ENCODE measurements at regions not wholly inside any gene's neighbourhood (a gene's known extent, or its start where the extent isn't known, plus 50 kb on each side); places are given as distances from the start of the nearest gene placed in this dataset.

DNA sequence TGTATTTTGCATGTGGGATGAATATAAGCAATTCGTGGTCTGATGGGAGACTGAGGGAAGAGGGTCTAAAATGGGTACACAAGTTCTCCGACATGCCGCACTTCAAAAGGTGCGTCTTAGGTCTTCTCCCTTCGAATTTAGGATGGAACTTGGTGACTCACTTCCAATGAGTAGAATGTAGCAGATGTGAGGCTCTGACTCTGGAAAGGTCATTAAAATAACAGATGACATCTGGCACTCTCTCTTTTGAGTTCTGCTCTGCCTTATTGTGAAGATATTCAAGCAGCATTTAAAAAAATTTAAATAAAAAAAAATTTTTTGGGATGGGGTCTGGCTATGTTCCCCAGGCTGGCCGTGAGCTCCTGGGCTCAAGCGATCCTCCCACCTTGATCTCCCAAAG lies 92.7 kb downstream of the TMEM100 start:
- no peak overlapping the region for H3K4me3 ChIP-seq (ENCODE audit: low read length)
- CTCF ChIA-PET = no interaction called here
- no peaks in the 10 kb centered on the region for H3K36me3 ChIP-seq (ENCODE audit: insufficient read depth, low read length)
- intact Hi-C loops (cut with DNase I, micrococcal nuclease) = loop anchor here in 1 of 2 experiments (10.0 kb wide), 2 partner anchors 55 kb away; no protein-coding TSS in a partner anchor
- Mint-ChIP-seq H3K27ac (no peak overlapping the region), H3K9me3 (no peaks in the 10 kb centered on the region), H3K36me3 (ENCODE audit: low read depth) (no peaks in the 10 kb centered on the region), H3K4me1 (ENCODE audit: low read depth) (no peaks in the 10 kb centered on the region), H3K4me3 (no peak overlapping the region), H3K27me3 (peaks cover 7% of the 10 kb centered on the region)
- TF ChIP-seq, protein P1, sequence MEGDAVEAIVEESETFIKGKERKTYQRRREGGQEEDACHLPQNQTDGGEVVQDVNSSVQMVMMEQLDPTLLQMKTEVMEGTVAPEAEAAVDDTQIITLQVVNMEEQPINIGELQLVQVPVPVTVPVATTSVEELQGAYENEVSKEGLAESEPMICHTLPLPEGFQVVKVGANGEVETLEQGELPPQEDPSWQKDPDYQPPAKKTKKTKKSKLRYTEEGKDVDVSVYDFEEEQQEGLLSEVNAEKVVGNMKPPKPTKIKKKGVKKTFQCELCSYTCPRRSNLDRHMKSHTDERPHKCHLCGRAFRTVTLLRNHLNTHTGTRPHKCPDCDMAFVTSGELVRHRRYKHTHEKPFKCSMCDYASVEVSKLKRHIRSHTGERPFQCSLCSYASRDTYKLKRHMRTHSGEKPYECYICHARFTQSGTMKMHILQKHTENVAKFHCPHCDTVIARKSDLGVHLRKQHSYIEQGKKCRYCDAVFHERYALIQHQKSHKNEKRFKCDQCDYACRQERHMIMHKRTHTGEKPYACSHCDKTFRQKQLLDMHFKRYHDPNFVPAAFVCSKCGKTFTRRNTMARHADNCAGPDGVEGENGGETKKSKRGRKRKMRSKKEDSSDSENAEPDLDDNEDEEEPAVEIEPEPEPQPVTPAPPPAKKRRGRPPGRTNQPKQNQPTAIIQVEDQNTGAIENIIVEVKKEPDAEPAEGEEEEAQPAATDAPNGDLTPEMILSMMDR (IDR thresholded peaks at IDR 0.05) = no peak
- ATAC-seq (ENCODE audit: poor library complexity) = no peak
- no peaks in the 10 kb centered on the region for H3K4me1 ChIP-seq (ENCODE audit: insufficient read depth, low read length)
- H3K27me3 ChIP-seq (ENCODE audit: control insufficient read depth in 1 of 2, insufficient read depth in 2 of 2, low read length in 2 of 2) = no peaks in the 10 kb centered on the region
- H3K27ac ChIP-seq (ENCODE audit: low read depth in 1 of 2, low read length in 2 of 2) = no peak overlapping the region
- POLR2A ChIA-PET = no interaction called here
- H3K9me3 ChIP-seq (ENCODE audit: control insufficient read depth in 1 of 2, insufficient read depth in 1 of 2, low read length in 2 of 2) = no peaks in the 10 kb centered on the region
- DNase-seq = no peak

DNA sequence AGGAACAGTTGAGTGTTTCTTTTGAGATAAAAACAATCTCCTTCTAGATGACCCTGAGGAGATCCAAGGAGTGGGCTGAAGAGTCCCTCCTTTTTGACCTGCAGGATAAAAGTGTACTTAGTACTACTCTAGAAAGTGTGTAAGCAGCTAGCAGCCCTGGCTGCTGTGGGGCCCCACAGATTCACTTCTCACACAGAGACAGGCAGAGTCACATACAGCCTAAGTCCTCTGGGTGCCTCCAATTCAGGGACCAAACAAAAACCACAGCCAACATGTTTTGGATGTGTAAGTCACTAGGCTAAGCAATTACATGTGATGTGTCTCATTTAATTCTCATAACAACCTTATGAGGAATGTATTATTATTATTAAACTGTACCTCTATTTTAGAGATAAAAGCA lies 97.1 kb downstream of the TMEM100 start:
- H3K36me3 ChIP-seq (ENCODE audit: insufficient read depth, low read length) = no peaks in the 10 kb centered on the region
- no peaks in the 10 kb centered on the region for H3K9me3 ChIP-seq (ENCODE audit: control insufficient read depth in 1 of 2, insufficient read depth in 1 of 2, low read length in 2 of 2)
- Mint-ChIP-seq H3K27ac (no peak overlapping the region), H3K4me3 (no peak overlapping the region), H3K27me3 (peaks cover 19% of the 10 kb centered on the region), H3K4me1 (ENCODE audit: low read depth) (no peaks in the 10 kb centered on the region), H3K9me3 (no peaks in the 10 kb centered on the region), H3K36me3 (ENCODE audit: low read depth) (no peaks in the 10 kb centered on the region)
- TF ChIP-seq, protein P1 (IDR thresholded peaks at IDR 0.05) = no peak
- ChIA-PET POLR2A (no interaction called here), CTCF (no interaction called here)
- H3K27me3 ChIP-seq (ENCODE audit: control insufficient read depth in 1 of 2, insufficient read depth in 2 of 2, low read length in 2 of 2) = peaks cover 0 to 7% of the 10 kb centered on the region in 2 experiments
- ATAC-seq (ENCODE audit: poor library complexity) (no peak), DNase-seq (no peak)
- no peak overlapping the region for H3K4me3 ChIP-seq (ENCODE audit: low read length)
- H3K27ac ChIP-seq (ENCODE audit: low read depth in 1 of 2, low read length in 2 of 2) = no peak overlapping the region
- intact Hi-C loops (cut with DNase I, micrococcal nuclease) = no loop called here
- no peaks in the 10 kb centered on the region for H3K4me1 ChIP-seq (ENCODE audit: insufficient read depth, low read length)

DNA sequence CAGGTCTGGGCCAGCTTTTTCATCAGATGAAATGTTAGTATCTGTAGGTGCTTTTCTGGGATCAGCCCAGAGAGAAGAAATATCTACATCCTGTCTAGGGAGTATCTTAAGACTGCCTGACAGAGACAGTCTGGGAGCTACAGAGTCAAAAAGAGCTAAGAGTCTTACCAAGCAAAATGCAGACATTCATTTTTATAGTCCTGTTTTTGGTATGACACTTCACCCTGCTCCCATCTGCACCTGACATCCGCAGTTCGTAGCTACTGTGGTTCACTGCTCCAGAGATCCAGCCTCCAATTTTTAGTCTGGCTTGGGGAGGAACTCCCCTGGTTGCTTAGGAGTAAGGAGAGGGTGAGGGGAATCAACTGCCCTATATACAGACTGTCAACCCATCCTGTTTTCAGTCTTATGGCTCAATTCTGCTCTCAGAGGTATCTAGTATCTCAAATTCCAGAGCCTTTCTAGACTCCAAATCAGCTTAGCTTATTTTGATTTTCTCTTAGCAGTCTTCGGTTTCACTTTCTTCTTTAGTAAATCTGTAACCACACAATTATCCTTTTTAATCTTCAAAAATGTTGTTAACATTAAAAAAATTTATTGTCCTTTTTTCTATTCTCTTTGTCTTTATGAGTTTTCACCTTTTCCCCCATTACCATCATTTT lies 97.8 kb downstream of the TMEM100 start:
- intact Hi-C loops (cut with DNase I, micrococcal nuclease) = no loop called here
- TF ChIP-seq, protein P1 (IDR thresholded peaks at IDR 0.05) = no peak
- H3K27me3 ChIP-seq (ENCODE audit: control insufficient read depth in 1 of 2, insufficient read depth in 2 of 2, low read length in 2 of 2) = peaks cover 0 to 9% of the 10 kb centered on the region in 2 experiments
- ChIA-PET POLR2A (no interaction called here), CTCF (no interaction called here)
- Mint-ChIP-seq H3K4me1 (ENCODE audit: low read depth) (no peaks in the 10 kb centered on the region), H3K9me3 (no peaks in the 10 kb centered on the region), H3K36me3 (ENCODE audit: low read depth) (no peaks in the 10 kb centered on the region), H3K27ac (no peak overlapping the region), H3K4me3 (no peak overlapping the region), H3K27me3 (peaks cover 25% of the 10 kb centered on the region)
- H3K27ac ChIP-seq (ENCODE audit: low read depth in 1 of 2, low read length in 2 of 2) = no peak overlapping the region
- ATAC-seq (ENCODE audit: poor library complexity) = no peak
- no peaks in the 10 kb centered on the region for H3K9me3 ChIP-seq (ENCODE audit: control insufficient read depth in 1 of 2, insufficient read depth in 1 of 2, low read length in 2 of 2)
- no peaks in the 10 kb centered on the region for H3K36me3 ChIP-seq (ENCODE audit: insufficient read depth, low read length)
- H3K4me3 ChIP-seq (ENCODE audit: low read length) = no peak overlapping the region
- H3K4me1 ChIP-seq (ENCODE audit: insufficient read depth, low read length) = no peaks in the 10 kb centered on the region
- no peak for DNase-seq
